ENCODE measurements at regions not wholly inside any gene's neighbourhood (a gene's known extent, or its start where the extent isn't known, plus 50 kb on each side); places are given as distances from the start of the nearest gene placed in this dataset.

DNA sequence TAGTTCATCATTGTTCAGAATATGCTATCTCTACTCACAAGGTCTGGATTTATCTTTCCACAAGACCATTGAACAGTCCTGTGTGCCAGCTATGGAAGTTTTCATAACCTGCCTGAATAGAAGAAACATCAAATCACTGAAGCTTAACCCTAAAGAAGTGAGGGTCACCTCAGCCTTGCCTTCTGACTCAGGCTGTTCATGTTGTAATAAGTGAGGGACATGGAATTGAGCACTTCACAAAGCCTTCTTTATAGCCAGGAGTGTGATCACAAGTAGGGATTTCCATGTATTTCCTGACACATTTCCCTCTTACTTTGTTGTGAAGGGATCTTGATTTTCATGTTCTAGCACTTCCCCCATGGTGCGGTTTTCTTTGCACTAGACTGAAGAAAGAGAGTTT lies 577.5 kb upstream of the WWC1 start:
- Histone ChIP-seq H3K4me3 (ENCODE audit: severe bottlenecking) (no peak overlapping the region), H3K4me1 (ENCODE audit: insufficient read depth, poor library complexity, severe bottlenecking) (peaks cover 4% of the 10 kb centered on the region), H3K27ac (ENCODE audit: poor library complexity, severe bottlenecking) (no peak overlapping the region), H3K9me3 (ENCODE audit: severe bottlenecking) (no peaks in the 10 kb centered on the region), H3K27me3 (ENCODE audit: insufficient read depth, poor library complexity, severe bottlenecking) (no peaks in the 10 kb centered on the region), H3K36me3 (ENCODE audit: low read depth) (no peaks in the 10 kb centered on the region)
- no peak for DNase-seq (ENCODE audit: low spot score)
- TF ChIP-seq, protein P1, sequence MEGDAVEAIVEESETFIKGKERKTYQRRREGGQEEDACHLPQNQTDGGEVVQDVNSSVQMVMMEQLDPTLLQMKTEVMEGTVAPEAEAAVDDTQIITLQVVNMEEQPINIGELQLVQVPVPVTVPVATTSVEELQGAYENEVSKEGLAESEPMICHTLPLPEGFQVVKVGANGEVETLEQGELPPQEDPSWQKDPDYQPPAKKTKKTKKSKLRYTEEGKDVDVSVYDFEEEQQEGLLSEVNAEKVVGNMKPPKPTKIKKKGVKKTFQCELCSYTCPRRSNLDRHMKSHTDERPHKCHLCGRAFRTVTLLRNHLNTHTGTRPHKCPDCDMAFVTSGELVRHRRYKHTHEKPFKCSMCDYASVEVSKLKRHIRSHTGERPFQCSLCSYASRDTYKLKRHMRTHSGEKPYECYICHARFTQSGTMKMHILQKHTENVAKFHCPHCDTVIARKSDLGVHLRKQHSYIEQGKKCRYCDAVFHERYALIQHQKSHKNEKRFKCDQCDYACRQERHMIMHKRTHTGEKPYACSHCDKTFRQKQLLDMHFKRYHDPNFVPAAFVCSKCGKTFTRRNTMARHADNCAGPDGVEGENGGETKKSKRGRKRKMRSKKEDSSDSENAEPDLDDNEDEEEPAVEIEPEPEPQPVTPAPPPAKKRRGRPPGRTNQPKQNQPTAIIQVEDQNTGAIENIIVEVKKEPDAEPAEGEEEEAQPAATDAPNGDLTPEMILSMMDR (IDR thresholded peaks at IDR 0.05; ENCODE audit: poor library complexity, severe bottlenecking) = no peak
- ATAC-seq (ENCODE audit: low read depth) = no peak; the same call in 2 of the 3 replicates

- DNase-seq (ENCODE audit: low spot score) (no peak), ATAC-seq (ENCODE audit: low read depth) (no peak)
- H3K27me3 ChIP-seq (ENCODE audit: insufficient read depth, poor library complexity, severe bottlenecking) = no peaks in the 10 kb centered on the region
- H3K4me1 ChIP-seq (ENCODE audit: insufficient read depth, poor library complexity, severe bottlenecking) = peaks cover 9% of the 10 kb centered on the region
- no peak overlapping the region for H3K27ac ChIP-seq (ENCODE audit: poor library complexity, severe bottlenecking)
- H3K4me3 ChIP-seq (ENCODE audit: severe bottlenecking) = no peak overlapping the region
- H3K9me3 ChIP-seq (ENCODE audit: severe bottlenecking) = no peaks in the 10 kb centered on the region
- TF ChIP-seq, protein P1 (IDR thresholded peaks at IDR 0.05; ENCODE audit: poor library complexity, severe bottlenecking) = no peak
- H3K36me3 ChIP-seq (ENCODE audit: low read depth) = no peaks in the 10 kb centered on the region
These were observed 575.2 kb upstream of the WWC1 start for GRCh38 chr5:167716126-167716775.

DNA sequence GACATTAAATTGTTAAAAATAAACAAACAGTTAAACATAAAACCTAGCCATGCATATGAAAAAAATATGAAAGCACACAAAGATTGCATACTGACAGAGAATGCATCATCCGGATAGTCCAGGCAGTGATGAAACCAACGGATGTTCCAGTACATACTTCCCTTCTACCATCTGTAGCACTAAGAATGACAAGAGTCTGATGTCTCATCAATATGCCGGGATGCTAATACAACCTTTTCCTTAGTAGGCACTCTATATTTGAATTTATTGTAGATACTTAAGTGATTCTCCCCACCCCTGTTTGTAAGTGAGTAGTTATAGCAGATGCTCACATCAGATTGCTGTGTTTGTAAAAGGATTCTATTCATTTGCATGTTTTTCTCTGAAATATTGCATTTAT lies 571.2 kb upstream of the WWC1 start:
- H3K36me3 ChIP-seq (ENCODE audit: low read depth) = no peaks in the 10 kb centered on the region
- DNase-seq (ENCODE audit: low spot score) (no peak), ATAC-seq (ENCODE audit: low read depth) (no peak)
- H3K4me3 ChIP-seq (ENCODE audit: severe bottlenecking) = no peak overlapping the region
- peaks cover 18% of the 10 kb centered on the region for H3K4me1 ChIP-seq (ENCODE audit: insufficient read depth, poor library complexity, severe bottlenecking)
- H3K27ac ChIP-seq (ENCODE audit: poor library complexity, severe bottlenecking) = no peak overlapping the region
- TF ChIP-seq, protein P1 (IDR thresholded peaks at IDR 0.05; ENCODE audit: poor library complexity, severe bottlenecking) = no peak
- no peaks in the 10 kb centered on the region for H3K27me3 ChIP-seq (ENCODE audit: insufficient read depth, poor library complexity, severe bottlenecking)
- no peaks in the 10 kb centered on the region for H3K9me3 ChIP-seq (ENCODE audit: severe bottlenecking)

GRCh38 chr5:167720676-167721260 lies 570.7 kb upstream of the WWC1 start:
- H3K27ac ChIP-seq (ENCODE audit: poor library complexity, severe bottlenecking) = no peak overlapping the region
- H3K4me3 ChIP-seq (ENCODE audit: severe bottlenecking) = no peak overlapping the region
- TF ChIP-seq, protein P1 (IDR thresholded peaks at IDR 0.05; ENCODE audit: poor library complexity, severe bottlenecking) = no peak
- H3K36me3 ChIP-seq (ENCODE audit: low read depth) = no peaks in the 10 kb centered on the region
- peaks cover 18% of the 10 kb centered on the region for H3K4me1 ChIP-seq (ENCODE audit: insufficient read depth, poor library complexity, severe bottlenecking)
- ATAC-seq (ENCODE audit: low read depth) = no peak
- H3K27me3 ChIP-seq (ENCODE audit: insufficient read depth, poor library complexity, severe bottlenecking) = no peaks in the 10 kb centered on the region
- DNase-seq (ENCODE audit: low spot score) = no peak
- no peaks in the 10 kb centered on the region for H3K9me3 ChIP-seq (ENCODE audit: severe bottlenecking)

DNA sequence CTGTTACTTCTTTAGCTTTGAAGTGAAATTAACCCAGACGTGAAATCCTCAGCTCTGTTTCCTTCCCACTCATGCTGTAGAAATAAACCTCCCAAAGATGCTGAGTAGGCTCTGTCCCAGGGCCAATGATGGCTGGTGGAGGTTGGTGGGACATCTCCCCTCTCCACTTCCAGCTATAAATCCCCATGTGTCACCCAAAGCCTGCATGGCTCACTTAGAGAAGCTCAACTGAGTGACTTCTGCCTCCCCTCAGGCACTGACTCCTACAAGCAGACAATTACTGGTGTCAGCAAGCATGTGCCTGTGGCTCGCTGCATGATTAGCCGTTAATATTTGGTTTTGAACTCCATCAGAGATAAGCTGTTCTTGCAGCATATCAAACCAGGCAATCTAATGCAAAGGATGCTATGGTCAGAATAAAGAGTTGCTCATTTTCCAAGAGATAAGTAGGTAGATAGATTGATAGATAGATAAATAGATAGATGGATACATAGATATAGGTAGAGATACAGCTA lies 569.5 kb upstream of the WWC1 start:
- DNase-seq (ENCODE audit: low spot score) (no peak), ATAC-seq (ENCODE audit: low read depth) (no peak)
- Histone ChIP-seq H3K4me1 (ENCODE audit: insufficient read depth, poor library complexity, severe bottlenecking) (peaks cover 18% of the 10 kb centered on the region), H3K27ac (ENCODE audit: poor library complexity, severe bottlenecking) (no peak overlapping the region), H3K4me3 (ENCODE audit: severe bottlenecking) (no peak overlapping the region), H3K9me3 (ENCODE audit: severe bottlenecking) (no peaks in the 10 kb centered on the region), H3K27me3 (ENCODE audit: insufficient read depth, poor library complexity, severe bottlenecking) (no peaks in the 10 kb centered on the region), H3K36me3 (ENCODE audit: low read depth) (no peaks in the 10 kb centered on the region)
- TF ChIP-seq, protein P1 (IDR thresholded peaks at IDR 0.05; ENCODE audit: poor library complexity, severe bottlenecking) = no peak
